Breast epithelium (tissue), 4 donors: ENCODE measurements at regions not wholly inside any gene's neighbourhood (a gene's known extent, or its start where the extent isn't known, plus 50 kb on each side); places are given as distances from the start of the nearest gene placed in this dataset.

Source experiments
- DNase-seq, 2 donors: peaks; one replicate each; pipeline ENCODE4 v3.0.0-alpha.2; 2019; ENCODE audit warnings: low spot score in 2 of 2
- H3K27ac ChIP-seq, 2 donors: fragments of 200-600 bp; sonication (generic) in 1 of 2; one replicate each; pipeline ENCODE4 v1.5.1; 2016 to 2019; ENCODE audit warnings: mild to moderate bottlenecking in 1 of 2
- H3K27me3 ChIP-seq, 2 donors: fragments of 200-600 bp; sonication (generic) in 1 of 2; one replicate each; pipeline versions ENCODE4 v1.5.1 to v1.6.0; 2017 to 2019; ENCODE audit warnings: control low read depth in 1 of 2, mild to moderate bottlenecking in 1 of 2
- H3K36me3 ChIP-seq: fragments of 200-600 bp; one replicate; pipeline ENCODE4 v1.5.1; 2019
- H3K4me1 ChIP-seq, 2 donors: fragments of 200-600 bp; sonication (generic); one replicate each; pipeline ENCODE4 v1.5.1; 2016 to 2019; ENCODE audit warnings: control low read depth in 1 of 2
- H3K4me3 ChIP-seq, 3 donors: fragments of 200-600 bp; sonication (generic); 1 replicate in 2 of 3; 2 replicates in 1 of 3; pipeline ENCODE4 v1.5.1; 2016 to 2019; ENCODE audit warnings: mild to moderate bottlenecking in 3 of 3, moderate library complexity in 2 of 3
- H3K9me3 ChIP-seq, 2 donors: fragments of 200-600 bp; sonication (generic) in 1 of 2; one replicate each; pipeline ENCODE4 v1.5.1; 2016 to 2019; ENCODE audit warnings: control low read depth in 1 of 2
- CTCF ChIP-seq, 3 donors: fragments of 450-650 bp; IDR thresholded peaks; one replicate each; pipeline ENCODE4 v1.5.1; 2016 to 2017; ENCODE audit warnings: antibody characterized with exemption in 3 of 3, mild to moderate bottlenecking in 3 of 3, moderate library complexity in 3 of 3
- POLR2A ChIP-seq: fragments of 450-650 bp; IDR thresholded peaks from one replicate; pipeline ENCODE4 v1.6.1; 2016; ENCODE audit warnings: antibody characterized with exemption, mild to moderate bottlenecking, moderate library complexity
- POLR2AphosphoS5 ChIP-seq, 3 donors: sonication (generic); formaldehyde crosslinking; IDR thresholded peaks; one replicate each; pipeline ENCODE4 v1.6.1; 2017; ENCODE audit warnings: antibody characterized with exemption in 3 of 3
- intact Hi-C: fragments of 100-400 bp; cut with DNase I; formaldehyde crosslinking; loops from one replicate; pipeline ENCODE4 v1.15.1; 2023; ENCODE audit warnings: low total_unique reads

DNA sequence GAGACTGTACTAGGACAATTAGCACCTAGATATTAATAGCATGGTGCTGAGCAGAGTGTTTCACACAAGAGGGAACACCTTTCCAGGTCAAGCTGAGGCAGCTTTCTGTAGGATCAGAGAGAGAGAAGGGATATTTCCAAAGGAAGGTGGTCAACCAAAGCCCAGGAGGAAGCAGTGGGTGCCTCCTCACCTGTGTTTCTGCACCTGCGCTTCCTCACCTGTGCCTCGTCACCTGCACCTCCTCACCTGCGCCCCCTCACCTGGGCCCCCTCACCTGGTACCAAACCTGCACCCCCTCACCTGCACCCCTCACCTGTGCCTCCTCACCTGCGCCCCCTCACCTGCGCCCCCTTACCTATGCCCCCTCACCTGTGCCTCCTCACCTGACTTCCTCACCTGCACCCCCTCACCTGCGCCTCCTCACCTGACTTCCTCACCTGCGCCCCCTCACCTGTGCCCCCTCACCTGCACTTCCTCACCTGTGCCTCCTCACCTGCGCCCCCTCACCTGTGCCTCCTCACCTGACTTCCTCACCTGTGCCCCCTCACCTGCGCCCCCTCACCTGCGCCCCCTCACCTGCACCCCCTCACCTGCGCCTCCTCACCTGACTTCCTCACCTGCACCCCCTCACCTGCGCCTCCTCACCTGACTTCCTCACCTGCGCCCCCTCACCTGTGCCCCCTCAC is 67.9 kb downstream of the TTLL2 start:
- intact Hi-C loops = no loop called here
- H3K4me3 ChIP-seq = no peak overlapping the region
- H3K4me1 ChIP-seq = no peaks in the 10 kb centered on the region
- H3K27ac ChIP-seq = no peak overlapping the region
- no peak for DNase-seq
- H3K9me3 ChIP-seq = no peaks in the 10 kb centered on the region
- no peaks in the 10 kb centered on the region for H3K27me3 ChIP-seq
- no peaks in the 10 kb centered on the region for H3K36me3 ChIP-seq
- no peak for TF ChIP-seq POLR2A
- no peak for TF ChIP-seq CTCF (IDR thresholded peaks at IDR 0.05)
- no peak for TF ChIP-seq POLR2AphosphoS5 (IDR thresholded peaks at IDR 0.05)

DNA sequence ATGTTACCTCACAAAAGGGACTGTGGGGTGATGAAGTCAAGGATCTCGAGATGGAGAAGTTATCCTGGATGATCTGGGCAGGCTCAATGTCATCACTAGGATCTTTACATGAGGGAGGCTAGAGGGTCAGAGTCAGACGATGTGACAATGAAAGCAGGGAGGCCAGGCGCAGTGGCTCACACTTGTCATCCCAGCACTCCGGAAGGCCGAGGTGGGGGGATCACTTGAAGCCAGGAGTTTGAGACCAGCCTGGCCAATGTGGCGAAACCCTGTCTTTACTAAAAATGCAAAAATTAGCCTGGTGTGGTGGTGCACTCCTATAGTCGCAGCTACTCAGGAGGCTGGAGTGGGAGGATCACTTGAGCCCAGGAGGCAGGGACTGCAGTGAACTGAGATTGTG is 68.8 kb downstream of the TTLL2 start:
- TF ChIP-seq POLR2AphosphoS5 (IDR thresholded peaks at IDR 0.05) = no peak
- no peak for TF ChIP-seq POLR2A
- TF ChIP-seq CTCF (IDR thresholded peaks at IDR 0.05) = no peak
- no peaks in the 10 kb centered on the region for H3K36me3 ChIP-seq
- intact Hi-C loops = no loop called here
- no peak for DNase-seq
- no peaks in the 10 kb centered on the region for H3K27me3 ChIP-seq
- H3K27ac ChIP-seq = no peak overlapping the region
- H3K9me3 ChIP-seq = no peaks in the 10 kb centered on the region
- H3K4me1 ChIP-seq = no peaks in the 10 kb centered on the region
- no peak overlapping the region for H3K4me3 ChIP-seq

DNA sequence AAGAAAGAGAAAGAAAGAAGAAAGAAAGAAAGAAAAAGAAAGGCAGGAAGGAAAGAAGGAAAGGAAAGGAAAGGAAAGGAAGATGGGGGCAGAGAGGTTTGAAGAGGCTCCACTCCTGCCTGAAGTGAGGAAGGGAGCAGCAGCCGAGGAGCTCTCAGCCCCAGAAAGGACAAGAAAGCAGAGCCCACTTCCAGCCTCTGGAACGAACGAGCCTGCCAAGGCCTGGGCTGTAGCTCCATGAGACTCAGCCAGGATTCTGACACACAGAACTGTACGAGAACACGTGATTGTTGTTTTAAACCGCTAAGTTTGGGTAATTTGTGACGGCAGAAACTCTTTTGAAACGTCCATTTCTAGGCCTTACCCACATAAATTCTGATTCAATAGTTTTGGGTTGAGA is 69.5 kb downstream of the TTLL2 start:
- TF ChIP-seq POLR2A = no peak
- TF ChIP-seq POLR2AphosphoS5 (IDR thresholded peaks at IDR 0.05) = no peak
- TF ChIP-seq CTCF (IDR thresholded peaks at IDR 0.05) = no peak
- no peaks in the 10 kb centered on the region for H3K36me3 ChIP-seq
- no peaks in the 10 kb centered on the region for H3K4me1 ChIP-seq
- H3K4me3 ChIP-seq = no peak overlapping the region
- DNase-seq = no peak
- no peak overlapping the region for H3K27ac ChIP-seq
- intact Hi-C loops = no loop called here
- no peaks in the 10 kb centered on the region for H3K27me3 ChIP-seq
- no peaks in the 10 kb centered on the region for H3K9me3 ChIP-seq

DNA sequence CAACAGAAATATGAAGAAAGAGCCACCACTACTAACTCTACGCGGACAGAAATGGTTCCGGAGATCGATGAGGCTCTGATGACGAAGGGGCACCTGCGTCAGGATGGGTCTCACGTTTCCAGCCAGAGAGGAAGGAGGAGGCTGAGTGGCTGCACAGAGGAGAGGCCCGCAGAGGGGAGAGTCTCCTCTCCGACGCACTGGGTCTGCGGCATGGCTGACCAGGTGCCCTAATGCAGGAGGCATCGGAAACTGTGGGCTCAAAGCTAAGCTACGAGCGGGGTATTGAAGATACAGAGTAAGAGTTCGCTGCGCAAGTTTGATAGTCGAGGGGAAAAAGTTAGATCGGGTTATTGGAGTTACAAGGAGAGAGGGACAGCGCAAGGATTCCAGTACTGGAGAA is 69.9 kb downstream of the TTLL2 start:
- Histone ChIP-seq H3K27ac (no peak overlapping the region), H3K27me3 (no peaks in the 10 kb centered on the region), H3K4me1 (no peaks in the 10 kb centered on the region), H3K9me3 (no peaks in the 10 kb centered on the region), H3K36me3 (no peaks in the 10 kb centered on the region), H3K4me3 (no peak overlapping the region)
- DNase-seq = no peak
- no peak for TF ChIP-seq POLR2A
- TF ChIP-seq POLR2AphosphoS5 (IDR thresholded peaks at IDR 0.05) = no peak
- TF ChIP-seq CTCF (IDR thresholded peaks at IDR 0.05) = no peak
- intact Hi-C loops = no loop called here

GRCh38 chr6:167396068-167396658 is 71.3 kb downstream of the TTLL2 start:
- Histone ChIP-seq H3K27me3 (no peaks in the 10 kb centered on the region), H3K36me3 (no peaks in the 10 kb centered on the region), H3K27ac (no peak overlapping the region), H3K4me3 (no peak overlapping the region), H3K4me1 (no peaks in the 10 kb centered on the region), H3K9me3 (no peaks in the 10 kb centered on the region)
- DNase-seq = no peak
- no peak for TF ChIP-seq POLR2AphosphoS5 (IDR thresholded peaks at IDR 0.05)
- TF ChIP-seq CTCF (IDR thresholded peaks at IDR 0.05) = no peak
- no peak for TF ChIP-seq POLR2A
- intact Hi-C loops = no loop called here
